Urinary bladder (tissue), 1 donor: ENCODE measurements at regions not wholly inside any gene's neighbourhood (a gene's known extent, or its start where the extent isn't known, plus 50 kb on each side); places are given as distances from the start of the nearest gene placed in this dataset. TPM values are rescaled to one million over a fixed set of nuclear protein-coding genes. Genes with fewer than 3 reads are reported as not detected.

Experiments used
- small RNA-seq: library from RNA; depleted of rRNA; stranded (forward); fragments of <200 nt; gene quantifications from one replicate; pipeline ENCODE3, GENCODE V24; 2014

Small RNAs in the stretch of these regions (small RNA-seq; reads per million reads assigned to genes)
- gene AL080274.1 = not detected
- gene RN7SKP111 = not detected
